NOMO-1 treated with dmso at 0.1 percent for 144 hours (cell line): ENCODE measurements at regions not wholly inside any gene's neighbourhood (a gene's known extent, or its start where the extent isn't known, plus 50 kb on each side); places are given as distances from the start of the nearest gene placed in this dataset.

Source experiments
- DNase-seq: peaks from one replicate; lab custom pipeline; 2025; ENCODE audit not compliant: unreplicated experiment; lab: John Stamatoyannopoulos, UW

GRCh38 chr6:54632984-54633565 lies 213.5 kb upstream of the FAM83B start:
- no peak for DNase-seq

- DNase-seq: no peak
Observed at GRCh38 chr6:54633601-54634000, 213.0 kb upstream of the FAM83B start.

GRCh38 chr6:54640911-54641310 lies 205.7 kb upstream of the FAM83B start:
- no peak for DNase-seq

- DNase-seq: no peak
Observed at GRCh38 chr6:54646069-54646950, 200.3 kb upstream of the FAM83B start.

GRCh38 chr6:54646951-54647664 lies 199.5 kb upstream of the FAM83B start:
- no peak for DNase-seq

- no peak for DNase-seq
Observed at GRCh38 chr6:54654381-54654780, 192.2 kb upstream of the FAM83B start.

- DNase-seq: no peak
Observed at GRCh38 chr6:54655162-54655561, 191.4 kb upstream of the FAM83B start.

GRCh38 chr6:54665278-54665677 lies 181.3 kb upstream of the FAM83B start:
- DNase-seq: no peak

- no peak for DNase-seq
Observed at GRCh38 chr6:54680531-54680930, 166.0 kb upstream of the FAM83B start.

GRCh38 chr6:54681267-54681666 lies 165.3 kb upstream of the FAM83B start:
- DNase-seq: no peak

GRCh38 chr6:54681987-54682386 lies 164.6 kb upstream of the FAM83B start:
- DNase-seq: no peak

- no peak for DNase-seq
Observed at GRCh38 chr6:54689620-54690019, 157.0 kb upstream of the FAM83B start.

- DNase-seq: no peak
Observed at GRCh38 chr6:54690596-54690995, 156.0 kb upstream of the FAM83B start.

GRCh38 chr6:54694928-54695532 lies 151.5 kb upstream of the FAM83B start:
- no peak for DNase-seq

- DNase-seq: peak; percentile 55
Observed at GRCh38 chr6:54695815-54696214, 150.8 kb upstream of the FAM83B start.

GRCh38 chr6:54697424-54697823 lies 149.1 kb upstream of the FAM83B start:
- DNase-seq: no peak

GRCh38 chr6:54698974-54699373 lies 147.6 kb upstream of the FAM83B start:
- no peak for DNase-seq

GRCh38 chr6:54700158-54700557 lies 146.4 kb upstream of the FAM83B start:
- no peak for DNase-seq

- no peak for DNase-seq
Observed at GRCh38 chr6:54702772-54703171, 143.8 kb upstream of the FAM83B start.

- no peak for DNase-seq
Observed at GRCh38 chr6:54706391-54706790, 140.2 kb upstream of the FAM83B start.

GRCh38 chr6:54706844-54707605 lies 139.5 kb upstream of the FAM83B start:
- no peak for DNase-seq
